Keratinocyte (primary cell): ENCODE measurements at regions not wholly inside any gene's neighbourhood (a gene's known extent, or its start where the extent isn't known, plus 50 kb on each side); places are given as distances from the start of the nearest gene placed in this dataset.

Experiments
- DNase-seq: peaks from one replicate; pipeline ENCODE4 v3.0.0-alpha.2; 2011; ENCODE audit warnings: low read depth, missing footprints, low spot score
- FAIRE-seq: peaks from 2 replicates; lab custom pipeline; 2011; peaks lifted over from hg19 to GRCh38; lab: Jason Lieb, UNC
- H2AFZ ChIP-seq: 2 replicates; pipeline ENCODE4 v1.6.0; 2012; ENCODE audit warnings: low read length, control low read depth, inconsistent platforms; ENCODE audit not compliant: control insufficient read depth
- H3K27ac ChIP-seq: 2 replicates; pipeline ENCODE4 v1.5.1; 2011; ENCODE audit warnings: low read length; ENCODE audit not compliant: control insufficient read depth, insufficient read depth
- H3K27me3 ChIP-seq: 3 replicates; pipeline ENCODE4 v1.6.0; 2011; ENCODE audit warnings: low read length; ENCODE audit not compliant: control insufficient read depth, insufficient read depth; ENCODE audit errors: extremely low read depth
- H3K36me3 ChIP-seq, 2 experiments: 2 replicates in 1 of 2; 3 replicates in 1 of 2; pipeline ENCODE4 v1.5.1; 2011; ENCODE audit warnings: low read length in 2 of 2, mild to moderate bottlenecking in 1 of 2; ENCODE audit not compliant: control insufficient read depth in 2 of 2, insufficient read depth in 2 of 2; ENCODE audit errors: extremely low read depth in 1 of 2
- H3K4me1 ChIP-seq: 3 replicates; pipeline ENCODE4 v1.5.1; 2011; ENCODE audit warnings: low read length; ENCODE audit not compliant: control insufficient read depth, insufficient read depth; ENCODE audit errors: extremely low read depth
- H3K4me2 ChIP-seq: 3 replicates; pipeline ENCODE4 v1.6.0; 2011; ENCODE audit warnings: low read depth, low read length; ENCODE audit not compliant: control insufficient read depth, insufficient read depth; ENCODE audit errors: extremely low read depth
- H3K4me3 ChIP-seq, 3 experiments: fragments of 200-600 bp in 1 of 3; sonication (generic) in 1 of 3; 2 replicates in 2 of 3; 3 replicates in 1 of 3; pipeline ENCODE4 v1.5.1; 2011 to 2016; ENCODE audit warnings: low read length in 3 of 3, mild to moderate bottlenecking in 3 of 3, control low read depth in 2 of 3, inconsistent platforms in 1 of 3, low read depth in 1 of 3, mixed read lengths in 1 of 3, mixed run types in 1 of 3, moderate library complexity in 1 of 3; ENCODE audit not compliant: control insufficient read depth in 2 of 3, insufficient read depth in 2 of 3; ENCODE audit errors: extremely low read depth in 1 of 3
- H3K79me2 ChIP-seq: 2 replicates; pipeline ENCODE4 v1.6.0; 2012; ENCODE audit warnings: low read length; ENCODE audit not compliant: control insufficient read depth, insufficient read depth
- H3K9ac ChIP-seq: 3 replicates; pipeline ENCODE4 v1.6.0; 2011; ENCODE audit warnings: low read length; ENCODE audit not compliant: control insufficient read depth, insufficient read depth; ENCODE audit errors: extremely low read depth
- H3K9me1 ChIP-seq: 3 replicates; pipeline ENCODE4 v1.6.0; 2011; ENCODE audit warnings: low read length; ENCODE audit not compliant: control insufficient read depth, insufficient read depth; ENCODE audit errors: extremely low read depth
- H3K9me3 ChIP-seq: 2 replicates; pipeline ENCODE4 v1.5.1; 2012; ENCODE audit warnings: low read depth, low read length; ENCODE audit not compliant: control insufficient read depth
- H4K20me1 ChIP-seq: 3 replicates; pipeline ENCODE4 v1.6.0; 2011; ENCODE audit warnings: low read length; ENCODE audit not compliant: control insufficient read depth, insufficient read depth; ENCODE audit errors: extremely low read depth
- CTCF ChIP-seq, 3 experiments: IDR thresholded peaks in 1 of 3; conservative IDR thresholded peaks in 1 of 3; optimal IDR thresholded peaks in 1 of 3; 2 replicates in 2 of 3; 3 replicates in 1 of 3; pipeline versions ENCODE3 to v1.5.1; 2011; ENCODE audit warnings: low read length in 3 of 3, mild to moderate bottlenecking in 3 of 3, moderate library complexity in 2 of 3, control low read depth in 1 of 3, inconsistent platforms in 1 of 3; ENCODE audit not compliant: insufficient read depth in 2 of 3; ENCODE audit errors: extremely low read depth in 1 of 3
- EZH2 ChIP-seq: IDR thresholded peaks from one replicate; pipeline ENCODE4 v1.6.1; 2012; ENCODE audit warnings: inconsistent platforms, mild to moderate bottlenecking, low read length, moderate library complexity
- dilution Hi-C: fragments of 300-500 bp; cut with MboI; formaldehyde crosslinking; loops from one replicate; pipeline ENCODE4 v1.7.0; 2020; ENCODE audit warnings: low sequenced_read_pairs; ENCODE audit not compliant: extremely low pct_ligation_motif_present

GRCh38 chr2:151042964-151043363 is 218.7 kb downstream of the RBM43 start:
- Histone ChIP-seq H2AFZ (peak overlapping the region; percentile 45), H3K27me3 (no peaks in the 10 kb centered on the region), H3K4me2 (peak overlapping the region; percentile 37), H3K9me3 (no peaks in the 10 kb centered on the region), H3K9ac (no peak overlapping the region), H3K27ac (peak overlapping the region; percentile 74), H4K20me1 (no peaks in the 10 kb centered on the region), H3K4me1 (peaks cover 24% of the 10 kb centered on the region), H3K79me2 (no peaks in the 10 kb centered on the region), H3K4me3 (peak overlapping the region in 1 of 3 experiments; percentile 18), H3K9me1 (no peaks in the 10 kb centered on the region), H3K36me3 (no peaks in the 10 kb centered on the region)
- FAIRE-seq (no peak), DNase-seq (no peak)
- dilution Hi-C loops, result no loop called here
- TF ChIP-seq CTCF (optimal IDR thresholded peaks at IDR 0.05 in 1 of 3, IDR thresholded peaks at IDR 0.05 in 1 of 3, conservative IDR thresholded peaks at IDR 0.05 in 1 of 3; ENCODE audit: extremely low read depth in 1 of 3, insufficient read depth in 2 of 3, low read length in 3 of 3) (no peak), EZH2 (no peak)

GRCh38 chr2:151040039-151040438 is 221.6 kb downstream of the RBM43 start:
- peak; percentile 45 for DNase-seq
- Histone ChIP-seq H3K9ac (no peak overlapping the region), H3K9me1 (no peaks in the 10 kb centered on the region), H3K36me3 (no peaks in the 10 kb centered on the region), H3K79me2 (no peaks in the 10 kb centered on the region), H2AFZ (no peak overlapping the region), H3K4me2 (peak overlapping the region; percentile 33), H3K27me3 (no peaks in the 10 kb centered on the region), H3K4me3 (no peak overlapping the region), H4K20me1 (no peaks in the 10 kb centered on the region), H3K4me1 (peaks cover 24% of the 10 kb centered on the region), H3K9me3 (no peaks in the 10 kb centered on the region), H3K27ac (no peak overlapping the region)
- peak; percentile 86 for FAIRE-seq
- dilution Hi-C loops, result no loop called here
- no peak for TF ChIP-seq EZH2
- TF ChIP-seq CTCF (optimal IDR thresholded peaks at IDR 0.05 in 1 of 3, IDR thresholded peaks at IDR 0.05 in 1 of 3, conservative IDR thresholded peaks at IDR 0.05 in 1 of 3; ENCODE audit: extremely low read depth in 1 of 3, insufficient read depth in 2 of 3, low read length in 3 of 3), result no peak
